CD4-positive, alpha-beta T cell treated with Interleukin-12 subunit alpha and Interleukin-12 subunit beta, for 1 hour (primary cell): ENCODE measurements at regions not wholly inside any gene's neighbourhood (a gene's known extent, or its start where the extent isn't known, plus 50 kb on each side); places are given as distances from the start of the nearest gene placed in this dataset.

Experiments used
- DNase-seq: peaks from one replicate; pipeline ENCODE4 v3.0.0-alpha.2; 2020

GRCh38 chr17:69856946-69857345 is 218.1 kb upstream of the KCNJ16 start:
- DNase-seq = no peak

GRCh38 chr17:69857412-69857835 is 217.6 kb upstream of the KCNJ16 start:
- DNase-seq = no peak

- DNase-seq = no peak
Measured at GRCh38 chr17:69858460-69858859, 216.6 kb upstream of the KCNJ16 start.

- DNase-seq = no peak
Measured at GRCh38 chr17:69860142-69860680, 214.8 kb upstream of the KCNJ16 start.

GRCh38 chr17:69864462-69864861 is 210.6 kb upstream of the KCNJ16 start:
- DNase-seq = no peak

- no peak for DNase-seq
Measured at GRCh38 chr17:69869667-69870066, 205.4 kb upstream of the KCNJ16 start.

- DNase-seq = no peak
Measured at GRCh38 chr17:69870091-69870530, 204.9 kb upstream of the KCNJ16 start.

GRCh38 chr17:69870751-69871199 is 204.2 kb upstream of the KCNJ16 start:
- DNase-seq = no peak

- DNase-seq = no peak
Measured at GRCh38 chr17:69871318-69871717, 203.7 kb upstream of the KCNJ16 start.

- DNase-seq = no peak
Measured at GRCh38 chr17:69872675-69873262, 202.3 kb upstream of the KCNJ16 start.

- no peak for DNase-seq
Measured at GRCh38 chr17:69874175-69874670, 200.8 kb upstream of the KCNJ16 start.

GRCh38 chr17:69876757-69877156 is 198.3 kb upstream of the KCNJ16 start:
- DNase-seq = no peak

GRCh38 chr17:69878661-69879060 is 196.4 kb upstream of the KCNJ16 start:
- DNase-seq = no peak

GRCh38 chr17:69879576-69879975 is 195.4 kb upstream of the KCNJ16 start:
- no peak for DNase-seq

- no peak for DNase-seq
Measured at GRCh38 chr17:69880591-69881112, 194.4 kb upstream of the KCNJ16 start.

- no peak for DNase-seq
Measured at GRCh38 chr17:69882281-69882680, 192.7 kb upstream of the KCNJ16 start.

- DNase-seq = no peak
Measured at GRCh38 chr17:69883120-69883519, 191.9 kb upstream of the KCNJ16 start.

GRCh38 chr17:69884356-69884755 is 190.7 kb upstream of the KCNJ16 start:
- no peak for DNase-seq

GRCh38 chr17:69884846-69885245 is 190.2 kb upstream of the KCNJ16 start:
- DNase-seq = no peak

GRCh38 chr17:69898601-69899000 is 176.4 kb upstream of the KCNJ16 start:
- no peak for DNase-seq

- DNase-seq = no peak
Measured at GRCh38 chr17:69900101-69900500, 174.9 kb upstream of the KCNJ16 start.

GRCh38 chr17:69900829-69901228 is 174.2 kb upstream of the KCNJ16 start:
- no peak for DNase-seq

GRCh38 chr17:69906306-69906705 is 168.7 kb upstream of the KCNJ16 start:
- no peak for DNase-seq

- DNase-seq = no peak
Measured at GRCh38 chr17:69907132-69907847, 167.7 kb upstream of the KCNJ16 start.
